ENCODE measurements at regions not wholly inside any gene's neighbourhood (a gene's known extent, or its start where the extent isn't known, plus 50 kb on each side); places are given as distances from the start of the nearest gene placed in this dataset.

- TF ChIP-seq EZH2phosphoT487 (IDR thresholded peaks at IDR 0.05; ENCODE audit: borderline replicate concordance) (no peak), CTCF (conservative IDR thresholded peaks at IDR 0.05; ENCODE audit: low read length) (no peak)
- no peaks in the 10 kb centered on the region for H3K27me3 ChIP-seq (ENCODE audit: insufficient read depth, low read length, poor library complexity, severe bottlenecking)
- H3K4me1 ChIP-seq (ENCODE audit: insufficient read depth, low read length, poor library complexity, severe bottlenecking), result no peaks in the 10 kb centered on the region
Observed at GRCh38 chr9:31135567-31135966, 1248.9 kb upstream of the ACO1 start.

GRCh38 chr9:31136524-31136923, 1247.9 kb upstream of the ACO1 start:
- Histone ChIP-seq H3K9me3 (ENCODE audit: insufficient read depth, low read depth, low read length) (no peaks in the 10 kb centered on the region), H3K79me2 (ENCODE audit: insufficient read depth, low read length) (no peaks in the 10 kb centered on the region), H3K4me2 (ENCODE audit: low read depth, low read length, poor library complexity, severe bottlenecking) (no peak overlapping the region), H3K9ac (ENCODE audit: low read depth, low read length, poor library complexity, severe bottlenecking) (no peak overlapping the region), H3K4me1 (ENCODE audit: insufficient read depth, low read length, poor library complexity, severe bottlenecking) (no peaks in the 10 kb centered on the region), H2AFZ (ENCODE audit: low read length) (no peak overlapping the region), H3K27me3 (ENCODE audit: insufficient read depth, low read length, poor library complexity, severe bottlenecking) (no peaks in the 10 kb centered on the region), H3K9me2 (replicated peaks; ENCODE audit: low read depth, low read length) (no peaks in the 10 kb centered on the region), H3F3A (ENCODE audit: low read depth) (no peaks in the 10 kb centered on the region), H4K20me1 (ENCODE audit: insufficient read depth, low read length, poor library complexity, severe bottlenecking) (no peaks in the 10 kb centered on the region), H3K36me3 (ENCODE audit: insufficient read depth, low read length) (no peaks in the 10 kb centered on the region), H3K4me3 (ENCODE audit: low read length, poor library complexity, severe bottlenecking) (no peak overlapping the region)
- TF ChIP-seq EZH2phosphoT487 (IDR thresholded peaks at IDR 0.05; ENCODE audit: borderline replicate concordance) (no peak), CTCF (conservative IDR thresholded peaks at IDR 0.05; ENCODE audit: low read length) (no peak)

More at GRCh38 chr9:31135567-31135966, 1248.9 kb upstream of the ACO1 start:
- no peaks in the 10 kb centered on the region for H3K36me3 ChIP-seq (ENCODE audit: insufficient read depth, low read length)
- no peak overlapping the region for H3K4me3 ChIP-seq (ENCODE audit: low read length, poor library complexity, severe bottlenecking)
- H4K20me1 ChIP-seq (ENCODE audit: insufficient read depth, low read length, poor library complexity, severe bottlenecking), result no peaks in the 10 kb centered on the region
- H3K4me2 ChIP-seq (ENCODE audit: low read depth, low read length, poor library complexity, severe bottlenecking), result no peak overlapping the region
- no peak overlapping the region for H2AFZ ChIP-seq (ENCODE audit: low read length)
- no peaks in the 10 kb centered on the region for H3K9me2 ChIP-seq (replicated peaks; ENCODE audit: low read depth, low read length)
- no peaks in the 10 kb centered on the region for H3F3A ChIP-seq (ENCODE audit: low read depth)
- no peaks in the 10 kb centered on the region for H3K9me3 ChIP-seq (ENCODE audit: insufficient read depth, low read depth, low read length)
- H3K9ac ChIP-seq (ENCODE audit: low read depth, low read length, poor library complexity, severe bottlenecking), result no peak overlapping the region
- no peaks in the 10 kb centered on the region for H3K79me2 ChIP-seq (ENCODE audit: insufficient read depth, low read length)

- no peaks in the 10 kb centered on the region for H3K27me3 ChIP-seq (ENCODE audit: insufficient read depth, low read length, poor library complexity, severe bottlenecking)
- no peaks in the 10 kb centered on the region for H3F3A ChIP-seq (ENCODE audit: low read depth)
- TF ChIP-seq CTCF (conservative IDR thresholded peaks at IDR 0.05; ENCODE audit: low read length) (no peak), EZH2phosphoT487 (IDR thresholded peaks at IDR 0.05; ENCODE audit: borderline replicate concordance) (no peak)
- no peak overlapping the region for H2AFZ ChIP-seq (ENCODE audit: low read length)
- no peaks in the 10 kb centered on the region for H3K36me3 ChIP-seq (ENCODE audit: insufficient read depth, low read length)
- no peaks in the 10 kb centered on the region for H3K4me1 ChIP-seq (ENCODE audit: insufficient read depth, low read length, poor library complexity, severe bottlenecking)
- H3K9me3 ChIP-seq (ENCODE audit: insufficient read depth, low read depth, low read length), result no peaks in the 10 kb centered on the region
- H3K4me3 ChIP-seq (ENCODE audit: low read length, poor library complexity, severe bottlenecking), result no peak overlapping the region
- H3K9me2 ChIP-seq (replicated peaks; ENCODE audit: low read depth, low read length), result no peaks in the 10 kb centered on the region
- H4K20me1 ChIP-seq (ENCODE audit: insufficient read depth, low read length, poor library complexity, severe bottlenecking), result no peaks in the 10 kb centered on the region
- no peak overlapping the region for H3K9ac ChIP-seq (ENCODE audit: low read depth, low read length, poor library complexity, severe bottlenecking)
- H3K4me2 ChIP-seq (ENCODE audit: low read depth, low read length, poor library complexity, severe bottlenecking), result no peak overlapping the region
- H3K79me2 ChIP-seq (ENCODE audit: insufficient read depth, low read length), result no peaks in the 10 kb centered on the region
Observed at GRCh38 chr9:31137176-31138160, 1247.0 kb upstream of the ACO1 start.

All from Loucy (cell line).